Skeletal muscle tissue (tissue), 3 donors: ENCODE measurements at regions not wholly inside any gene's neighbourhood (a gene's known extent, or its start where the extent isn't known, plus 50 kb on each side); places are given as distances from the start of the nearest gene placed in this dataset.

Experiments used
- H3K27ac ChIP-seq: one replicate; pipeline ENCODE4 v1.7.0; 2013; ENCODE audit warnings: mild to moderate bottlenecking, low read depth, low read length, inconsistent platforms
- H3K27me3 ChIP-seq, 3 donors: one replicate each; pipeline ENCODE4 v1.7.0; 2013; ENCODE audit warnings: low read length in 3 of 3; ENCODE audit not compliant: control insufficient read depth in 3 of 3, insufficient read depth in 3 of 3
- H3K36me3 ChIP-seq, 3 donors: one replicate each; pipeline ENCODE4 v1.7.0; 2013; ENCODE audit warnings: low read length in 3 of 3; ENCODE audit not compliant: control insufficient read depth in 3 of 3, insufficient read depth in 3 of 3
- H3K4me1 ChIP-seq, 3 donors: one replicate each; pipeline ENCODE4 v1.7.0; 2013; ENCODE audit warnings: low read length in 3 of 3, mild to moderate bottlenecking in 3 of 3; ENCODE audit not compliant: control insufficient read depth in 3 of 3, insufficient read depth in 3 of 3
- H3K4me3 ChIP-seq, 3 donors: one replicate each; pipeline ENCODE4 v1.7.0; 2013; ENCODE audit warnings: low read length in 3 of 3
- H3K9ac ChIP-seq, 3 donors: one replicate each; pipeline ENCODE4 v1.7.0; 2013; ENCODE audit warnings: low read length in 3 of 3, mild to moderate bottlenecking in 3 of 3, moderate library complexity in 2 of 3, low read depth in 1 of 3
- H3K9me3 ChIP-seq, 3 donors: one replicate each; pipeline ENCODE4 v1.7.0; 2013; ENCODE audit warnings: low read length in 3 of 3; ENCODE audit not compliant: control insufficient read depth in 3 of 3
- donor health status: Osteomylitis.

- H3K27ac ChIP-seq, result no peak overlapping the region
- H3K27me3 ChIP-seq, result no peaks in the 10 kb centered on the region
- H3K9ac ChIP-seq, result no peak overlapping the region
- H3K4me3 ChIP-seq, result no peak overlapping the region
- no peaks in the 10 kb centered on the region for H3K4me1 ChIP-seq
- H3K36me3 ChIP-seq, result no peaks in the 10 kb centered on the region
- no peaks in the 10 kb centered on the region for H3K9me3 ChIP-seq
These were observed 481.7 kb upstream of the CRIM1 start for GRCh38 chr2:35873921-35874320.

- no peaks in the 10 kb centered on the region for H3K9me3 ChIP-seq
- H3K4me1 ChIP-seq, result no peaks in the 10 kb centered on the region
- H3K27me3 ChIP-seq, result no peaks in the 10 kb centered on the region
- no peaks in the 10 kb centered on the region for H3K36me3 ChIP-seq
- H3K27ac ChIP-seq, result no peak overlapping the region
- no peak overlapping the region for H3K9ac ChIP-seq
- no peak overlapping the region for H3K4me3 ChIP-seq
These were observed 483.9 kb upstream of the CRIM1 start for GRCh38 chr2:35871672-35872071.

GRCh38 chr2:35870713-35871112, 484.9 kb upstream of the CRIM1 start:
- Histone ChIP-seq H3K36me3 (no peaks in the 10 kb centered on the region), H3K27ac (no peak overlapping the region), H3K9ac (no peak overlapping the region), H3K4me3 (no peak overlapping the region), H3K9me3 (no peaks in the 10 kb centered on the region), H3K27me3 (no peaks in the 10 kb centered on the region), H3K4me1 (no peaks in the 10 kb centered on the region)

GRCh38 chr2:35864141-35864540, 491.4 kb upstream of the CRIM1 start:
- Histone ChIP-seq H3K4me3 (no peak overlapping the region), H3K27ac (no peak overlapping the region), H3K9me3 (no peaks in the 10 kb centered on the region), H3K36me3 (no peaks in the 10 kb centered on the region), H3K4me1 (no peaks in the 10 kb centered on the region), H3K9ac (no peak overlapping the region), H3K27me3 (no peaks in the 10 kb centered on the region)

- H3K36me3 ChIP-seq, result no peaks in the 10 kb centered on the region
- H3K9me3 ChIP-seq, result no peaks in the 10 kb centered on the region
- no peaks in the 10 kb centered on the region for H3K27me3 ChIP-seq
- no peaks in the 10 kb centered on the region for H3K4me1 ChIP-seq
- no peak overlapping the region for H3K9ac ChIP-seq
- H3K4me3 ChIP-seq, result no peak overlapping the region
- H3K27ac ChIP-seq, result no peak overlapping the region
These were observed 497.4 kb upstream of the CRIM1 start for GRCh38 chr2:35858216-35858615.

- Histone ChIP-seq H3K27ac (no peak overlapping the region), H3K9ac (no peak overlapping the region), H3K4me1 (no peaks in the 10 kb centered on the region), H3K4me3 (no peak overlapping the region), H3K36me3 (no peaks in the 10 kb centered on the region), H3K9me3 (no peaks in the 10 kb centered on the region), H3K27me3 (no peaks in the 10 kb centered on the region)
These were observed 498.1 kb upstream of the CRIM1 start for GRCh38 chr2:35857498-35857897.

- H3K9ac ChIP-seq, result no peak overlapping the region
- H3K9me3 ChIP-seq, result no peaks in the 10 kb centered on the region
- no peaks in the 10 kb centered on the region for H3K36me3 ChIP-seq
- no peak overlapping the region for H3K27ac ChIP-seq
- H3K4me3 ChIP-seq, result no peak overlapping the region
- H3K27me3 ChIP-seq, result no peaks in the 10 kb centered on the region
- peaks cover 0 to 4% (median 0%) of the 10 kb centered on the region in 3 donors for H3K4me1 ChIP-seq
These were observed 524.2 kb upstream of the CRIM1 start for GRCh38 chr2:35831385-35831784.

GRCh38 chr2:35830833-35831232, 524.7 kb upstream of the CRIM1 start:
- Histone ChIP-seq H3K9me3 (no peaks in the 10 kb centered on the region), H3K27me3 (no peaks in the 10 kb centered on the region), H3K27ac (no peak overlapping the region), H3K4me3 (no peak overlapping the region), H3K9ac (no peak overlapping the region), H3K36me3 (no peaks in the 10 kb centered on the region), H3K4me1 (peaks cover 0 to 4% (median 0%) of the 10 kb centered on the region in 3 donors)

- no peaks in the 10 kb centered on the region for H3K27me3 ChIP-seq
- H3K9me3 ChIP-seq, result no peaks in the 10 kb centered on the region
- no peak overlapping the region for H3K27ac ChIP-seq
- H3K4me1 ChIP-seq, result peaks cover 0 to 4% (median 0%) of the 10 kb centered on the region in 3 donors
- no peak overlapping the region for H3K4me3 ChIP-seq
- no peak overlapping the region for H3K9ac ChIP-seq
- H3K36me3 ChIP-seq, result no peaks in the 10 kb centered on the region
These were observed 528.5 kb upstream of the CRIM1 start for GRCh38 chr2:35827086-35827485.

GRCh38 chr2:35822716-35823115, 532.9 kb upstream of the CRIM1 start:
- Histone ChIP-seq H3K4me3 (no peak overlapping the region), H3K4me1 (no peaks in the 10 kb centered on the region), H3K27ac (no peak overlapping the region), H3K27me3 (no peaks in the 10 kb centered on the region), H3K9ac (no peak overlapping the region), H3K36me3 (no peaks in the 10 kb centered on the region), H3K9me3 (no peaks in the 10 kb centered on the region)

GRCh38 chr2:35821675-35822074, 533.9 kb upstream of the CRIM1 start:
- no peaks in the 10 kb centered on the region for H3K36me3 ChIP-seq
- no peaks in the 10 kb centered on the region for H3K9me3 ChIP-seq
- H3K27ac ChIP-seq, result no peak overlapping the region
- no peaks in the 10 kb centered on the region for H3K4me1 ChIP-seq
- H3K9ac ChIP-seq, result no peak overlapping the region
- no peak overlapping the region for H3K4me3 ChIP-seq
- no peaks in the 10 kb centered on the region for H3K27me3 ChIP-seq
